IPS DF 6.9 (cell line): ENCODE measurements at regions not wholly inside any gene's neighbourhood (a gene's known extent, or its start where the extent isn't known, plus 50 kb on each side); places are given as distances from the start of the nearest gene placed in this dataset.

Experiments used
- DNase-seq: peaks from one replicate; pipeline ENCODE4 v3.0.0-alpha.2; 2013; ENCODE audit warnings: low read depth, low spot score
- H3K27ac ChIP-seq: one replicate; pipeline ENCODE4 v1.5.1; 2013; ENCODE audit warnings: low read length, control low read depth
- H3K27me3 ChIP-seq: 2 replicates; pipeline ENCODE4 v1.6.1; 2013; ENCODE audit warnings: mild to moderate bottlenecking, low read length; ENCODE audit not compliant: control insufficient read depth, insufficient read depth
- H3K36me3 ChIP-seq: 2 replicates; pipeline ENCODE4 v1.6.1; 2013; ENCODE audit warnings: low read length; ENCODE audit not compliant: control insufficient read depth, insufficient read depth
- H3K4me1 ChIP-seq: 2 replicates; pipeline ENCODE4 v1.6.1; 2013; ENCODE audit warnings: low read length; ENCODE audit not compliant: control insufficient read depth, insufficient read depth
- H3K4me3 ChIP-seq: 2 replicates; pipeline ENCODE4 v1.5.1; 2013; ENCODE audit warnings: mild to moderate bottlenecking, low read length
- H3K9me3 ChIP-seq: 2 replicates; pipeline ENCODE4 v1.6.1; 2013; ENCODE audit warnings: low read length, inconsistent platforms; ENCODE audit not compliant: control insufficient read depth, insufficient read depth
- WGBS: extraction: QIAGEN DNeasy Blood & Tissue Kit; methylation state at CpG from one replicate; pipeline ENCODE4 v1.1.7; 2013; ENCODE audit warnings: mixed read lengths, missing lambda C conversion rate; ENCODE audit not compliant: insufficient read length, insufficient coverage; 5-methylcytosine and 5-hydroxymethylcytosine counted together

- no CpG with 5 or more reads among the region's 5 CpGs for WGBS
- Histone ChIP-seq H3K36me3 (no peaks in the 10 kb centered on the region), H3K27ac (no peak overlapping the region), H3K9me3 (no peaks in the 10 kb centered on the region), H3K27me3 (no peaks in the 10 kb centered on the region), H3K4me1 (no peaks in the 10 kb centered on the region), H3K4me3 (no peak overlapping the region)
- DNase-seq, result no peak
Measured at GRCh38 chrX:74231625-74232024, 72.4 kb upstream of the ZCCHC13 start.

GRCh38 chrX:74230094-74230493 is 73.9 kb upstream of the ZCCHC13 start:
- H3K27me3 ChIP-seq, result no peaks in the 10 kb centered on the region

GRCh38 chrX:74225111-74225510 is 78.9 kb upstream of the ZCCHC13 start:
- Histone ChIP-seq H3K4me3 (no peak overlapping the region), H3K9me3 (no peaks in the 10 kb centered on the region), H3K36me3 (no peaks in the 10 kb centered on the region), H3K27ac (no peak overlapping the region), H3K27me3 (no peaks in the 10 kb centered on the region), H3K4me1 (no peaks in the 10 kb centered on the region)
- DNase-seq, result no peak
- WGBS, result no CpG with 5 or more reads among the region's 5 CpGs

More at GRCh38 chrX:74230094-74230493, 73.9 kb upstream of the ZCCHC13 start:
- no peak overlapping the region for H3K27ac ChIP-seq
- no peak overlapping the region for H3K4me3 ChIP-seq
- no peaks in the 10 kb centered on the region for H3K4me1 ChIP-seq
- DNase-seq, result no peak
- H3K36me3 ChIP-seq, result no peaks in the 10 kb centered on the region
- H3K9me3 ChIP-seq, result no peaks in the 10 kb centered on the region

- WGBS, result no CpG with 5 or more reads among the region's 2 CpGs
- no peaks in the 10 kb centered on the region for H3K36me3 ChIP-seq
- DNase-seq, result no peak
- H3K4me1 ChIP-seq, result no peaks in the 10 kb centered on the region
- no peak overlapping the region for H3K4me3 ChIP-seq
- no peaks in the 10 kb centered on the region for H3K9me3 ChIP-seq
- H3K27me3 ChIP-seq, result no peaks in the 10 kb centered on the region
- no peak overlapping the region for H3K27ac ChIP-seq
Measured at GRCh38 chrX:74220277-74220676, 83.7 kb upstream of the ZCCHC13 start.

- Histone ChIP-seq H3K27ac (no peak overlapping the region), H3K36me3 (no peaks in the 10 kb centered on the region), H3K9me3 (no peaks in the 10 kb centered on the region), H3K4me3 (no peak overlapping the region), H3K27me3 (no peaks in the 10 kb centered on the region), H3K4me1 (no peaks in the 10 kb centered on the region)
- DNase-seq, result no peak
- no CpG with 5 or more reads among the region's 1 CpG for WGBS
Measured at GRCh38 chrX:74218895-74219294, 85.1 kb upstream of the ZCCHC13 start.

GRCh38 chrX:74216421-74216820 is 87.6 kb upstream of the ZCCHC13 start:
- no peak overlapping the region for H3K4me3 ChIP-seq
- H3K4me1 ChIP-seq, result no peaks in the 10 kb centered on the region
- DNase-seq, result no peak
- H3K36me3 ChIP-seq, result no peaks in the 10 kb centered on the region
- H3K9me3 ChIP-seq, result no peaks in the 10 kb centered on the region
- H3K27me3 ChIP-seq, result no peaks in the 10 kb centered on the region
- H3K27ac ChIP-seq, result no peak overlapping the region

DNA sequence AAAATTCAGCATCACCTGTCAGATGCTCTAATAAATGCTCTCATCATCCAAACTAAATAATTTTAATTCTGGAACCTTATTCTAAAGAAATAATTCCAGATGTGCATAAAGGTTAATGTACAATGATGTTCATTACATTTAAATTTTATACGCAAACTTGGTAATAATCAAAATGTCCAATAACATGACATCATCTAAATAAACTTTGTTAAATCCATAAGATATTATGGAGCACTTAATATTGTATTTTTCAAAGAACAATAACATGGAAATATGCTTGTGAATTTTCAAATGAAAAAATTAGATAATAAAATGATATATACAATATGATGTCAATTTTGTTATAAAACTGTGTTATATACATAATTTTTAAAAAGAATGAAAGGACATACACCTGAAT is 92.1 kb upstream of the ZCCHC13 start:
- no peaks in the 10 kb centered on the region for H3K4me1 ChIP-seq
- H3K36me3 ChIP-seq, result no peaks in the 10 kb centered on the region
- no peak overlapping the region for H3K4me3 ChIP-seq
- no peaks in the 10 kb centered on the region for H3K27me3 ChIP-seq
- H3K27ac ChIP-seq, result no peak overlapping the region
- WGBS, result no CpG with 5 or more reads among the region's 1 CpG
- no peak for DNase-seq
- H3K9me3 ChIP-seq, result no peaks in the 10 kb centered on the region

DNA sequence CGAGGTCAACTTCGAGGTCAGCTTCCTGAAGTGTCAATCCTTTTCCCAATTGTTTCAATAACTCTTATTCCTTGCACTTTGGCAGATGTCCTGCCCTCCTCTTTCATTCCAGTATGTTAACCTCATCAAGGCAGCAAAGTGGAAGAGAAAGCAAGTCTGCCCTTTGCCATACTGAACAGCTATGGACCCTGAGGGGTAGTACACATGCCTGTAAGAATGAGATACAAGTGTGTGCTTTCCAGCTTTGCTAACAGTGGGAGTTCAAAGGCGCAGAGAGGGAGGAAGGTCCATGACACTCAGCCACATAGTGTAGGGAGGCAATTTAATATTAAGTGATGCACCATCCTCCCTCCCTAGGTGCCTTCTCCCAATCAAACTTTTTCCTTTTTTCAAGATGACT is 96.4 kb upstream of the ZCCHC13 start:
- no peaks in the 10 kb centered on the region for H3K9me3 ChIP-seq
- WGBS, result no CpG with 5 or more reads among the region's 3 CpGs
- no peak overlapping the region for H3K4me3 ChIP-seq
- no peaks in the 10 kb centered on the region for H3K27me3 ChIP-seq
- no peaks in the 10 kb centered on the region for H3K36me3 ChIP-seq
- no peak for DNase-seq
- no peaks in the 10 kb centered on the region for H3K4me1 ChIP-seq
- H3K27ac ChIP-seq, result no peak overlapping the region

DNA sequence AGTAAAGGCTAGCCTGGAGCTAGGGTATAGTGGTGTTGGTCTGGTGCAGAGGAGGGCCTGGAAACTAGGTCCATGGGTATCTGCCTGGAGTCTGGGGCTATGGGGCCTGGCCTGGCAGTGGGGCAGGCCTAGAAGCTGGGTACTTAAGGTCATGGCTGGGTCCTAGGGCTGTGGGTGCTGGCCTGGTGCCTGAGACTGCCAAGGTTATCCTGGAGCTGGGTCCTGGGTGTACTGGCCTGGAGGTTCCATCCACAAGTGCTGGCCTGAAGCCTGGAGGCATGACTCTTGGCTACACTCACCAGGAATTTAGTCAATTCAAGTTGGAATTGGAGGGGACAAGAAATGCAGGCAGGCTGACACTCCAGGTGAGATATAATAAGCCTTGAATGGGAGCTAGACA is 108.4 kb upstream of the ZCCHC13 start:
- no peaks in the 10 kb centered on the region for H3K4me1 ChIP-seq
- no peaks in the 10 kb centered on the region for H3K36me3 ChIP-seq
- no peak overlapping the region for H3K27ac ChIP-seq
- no peak for DNase-seq
- no peaks in the 10 kb centered on the region for H3K9me3 ChIP-seq
- no peak overlapping the region for H3K4me3 ChIP-seq
- H3K27me3 ChIP-seq, result no peaks in the 10 kb centered on the region

DNA sequence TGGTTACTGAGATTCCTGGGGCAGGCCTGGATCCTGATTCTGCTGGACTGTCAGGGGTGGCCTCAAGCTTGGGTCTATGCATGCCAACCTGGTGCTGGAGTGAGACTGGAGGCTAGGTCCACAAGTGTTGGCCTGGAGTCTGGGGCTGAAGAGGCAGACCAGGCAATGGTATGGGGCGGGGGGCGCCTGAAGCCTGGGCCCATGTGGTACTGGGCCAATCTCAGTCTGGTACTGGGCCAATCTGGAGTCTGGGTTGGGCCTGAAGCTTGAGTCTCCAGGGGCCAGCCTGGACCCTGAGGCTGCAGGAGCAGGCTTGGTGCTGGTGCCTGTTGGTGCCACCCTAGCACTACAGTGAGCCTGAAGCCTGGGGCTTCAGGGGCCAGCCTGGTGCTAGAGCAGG is 108.9 kb upstream of the ZCCHC13 start:
- Histone ChIP-seq H3K4me3 (no peak overlapping the region), H3K9me3 (no peaks in the 10 kb centered on the region), H3K27ac (no peak overlapping the region), H3K27me3 (no peaks in the 10 kb centered on the region), H3K36me3 (no peaks in the 10 kb centered on the region), H3K4me1 (no peaks in the 10 kb centered on the region)
- WGBS, result no CpG with 5 or more reads among the region's 2 CpGs
- no peak for DNase-seq

GRCh38 chrX:74187211-74187610 is 116.8 kb upstream of the ZCCHC13 start:
- WGBS, result no CpG with 5 or more reads among the region's 3 CpGs
- no peaks in the 10 kb centered on the region for H3K27me3 ChIP-seq

More at GRCh38 chrX:74187211-74187610, 116.8 kb upstream of the ZCCHC13 start:
- Histone ChIP-seq H3K36me3 (no peaks in the 10 kb centered on the region), H3K9me3 (no peaks in the 10 kb centered on the region), H3K27ac (no peak overlapping the region), H3K4me3 (no peak overlapping the region), H3K4me1 (no peaks in the 10 kb centered on the region)
- no peak for DNase-seq
